ENCODE measurements at regions not wholly inside any gene's neighbourhood (a gene's known extent, or its start where the extent isn't known, plus 50 kb on each side); places are given as distances from the start of the nearest gene placed in this dataset.

DNA sequence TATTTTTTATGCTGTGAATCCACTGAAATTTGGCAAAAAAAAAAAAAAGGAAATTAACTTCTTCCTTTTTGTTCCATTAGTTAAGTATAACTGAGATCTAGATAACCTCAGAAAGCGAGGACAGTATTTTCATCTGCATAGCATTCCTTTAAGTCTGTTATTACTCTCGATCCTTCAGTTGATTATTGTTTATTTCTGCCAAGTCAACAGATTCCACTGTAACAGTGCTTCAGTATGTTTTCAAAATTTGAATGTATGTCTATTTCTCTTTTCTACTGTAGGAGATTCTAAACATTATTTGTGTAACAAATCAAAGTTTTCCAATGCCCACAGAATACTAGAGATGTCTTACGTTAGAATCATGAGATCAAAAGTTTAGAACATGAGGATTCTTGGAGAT, 133.1 kb upstream of the RGPD4 start:
- intact Hi-C loops (cut with micrococcal nuclease) = no loop called here
- H3K4me1 Mint-ChIP-seq (ENCODE audit: insufficient read depth, unreplicated experiment) = no peaks in the 10 kb centered on the region
- POLR2A ChIA-PET = no interaction called here
- DNase-seq (ENCODE audit: unreplicated experiment) = no peak
- no peak overlapping the region for H3K4me3 Mint-ChIP-seq (ENCODE audit: unreplicated experiment)
- H3K9me3 Mint-ChIP-seq (ENCODE audit: unreplicated experiment) = no peaks in the 10 kb centered on the region
- no peaks in the 10 kb centered on the region for H3K27me3 Mint-ChIP-seq (ENCODE audit: insufficient read depth, unreplicated experiment)
- no peak for TF ChIP-seq CTCF (IDR thresholded peaks at IDR 0.05; ENCODE audit: unreplicated experiment)
- CTCF ChIA-PET = no interaction called here
- no TSS peak for BruUV-seq (replicated peaks)
- no peaks in the 10 kb centered on the region for H3K36me3 Mint-ChIP-seq (ENCODE audit: insufficient read depth, unreplicated experiment)
- H3K27ac Mint-ChIP-seq (ENCODE audit: low read depth, unreplicated experiment) = no peak overlapping the region

- BruUV-seq (replicated peaks) = no TSS peak
- H3K27me3 Mint-ChIP-seq (ENCODE audit: insufficient read depth, unreplicated experiment) = no peaks in the 10 kb centered on the region
- H3K4me3 Mint-ChIP-seq (ENCODE audit: unreplicated experiment) = no peak overlapping the region
- H3K36me3 Mint-ChIP-seq (ENCODE audit: insufficient read depth, unreplicated experiment) = no peaks in the 10 kb centered on the region
- POLR2A ChIA-PET = no interaction called here
- no peak overlapping the region for H3K27ac Mint-ChIP-seq (ENCODE audit: low read depth, unreplicated experiment)
- H3K9me3 Mint-ChIP-seq (ENCODE audit: unreplicated experiment) = no peaks in the 10 kb centered on the region
- H3K4me1 Mint-ChIP-seq (ENCODE audit: insufficient read depth, unreplicated experiment) = no peaks in the 10 kb centered on the region
- intact Hi-C loops (cut with micrococcal nuclease) = no loop called here
- DNase-seq (ENCODE audit: unreplicated experiment) = no peak
- CTCF ChIA-PET = no interaction called here
- no peak for TF ChIP-seq CTCF (IDR thresholded peaks at IDR 0.05; ENCODE audit: unreplicated experiment)
These were observed 132.0 kb upstream of the RGPD4 start for GRCh38 chr2:107694667-107695066.

GRCh38 chr2:107697385-107697784, 129.3 kb upstream of the RGPD4 start:
- DNase-seq (ENCODE audit: unreplicated experiment) = no peak
- no peaks in the 10 kb centered on the region for H3K9me3 Mint-ChIP-seq (ENCODE audit: unreplicated experiment)
- H3K27me3 Mint-ChIP-seq (ENCODE audit: insufficient read depth, unreplicated experiment) = no peaks in the 10 kb centered on the region
- no peak for TF ChIP-seq CTCF (IDR thresholded peaks at IDR 0.05; ENCODE audit: unreplicated experiment)
- no TSS peak for BruUV-seq (replicated peaks)
- no peaks in the 10 kb centered on the region for H3K36me3 Mint-ChIP-seq (ENCODE audit: insufficient read depth, unreplicated experiment)
- intact Hi-C loops (cut with micrococcal nuclease) = no loop called here
- ChIA-PET POLR2A (no interaction called here), CTCF (interaction anchor here (0.6 kb wide), 2 partner anchors 137 to 328 kb away, joined by 3 to 4 read pairs; no protein-coding TSS in a partner anchor)
- no peak overlapping the region for H3K27ac Mint-ChIP-seq (ENCODE audit: low read depth, unreplicated experiment)
- H3K4me3 Mint-ChIP-seq (ENCODE audit: unreplicated experiment) = no peak overlapping the region
- no peaks in the 10 kb centered on the region for H3K4me1 Mint-ChIP-seq (ENCODE audit: insufficient read depth, unreplicated experiment)

DNA sequence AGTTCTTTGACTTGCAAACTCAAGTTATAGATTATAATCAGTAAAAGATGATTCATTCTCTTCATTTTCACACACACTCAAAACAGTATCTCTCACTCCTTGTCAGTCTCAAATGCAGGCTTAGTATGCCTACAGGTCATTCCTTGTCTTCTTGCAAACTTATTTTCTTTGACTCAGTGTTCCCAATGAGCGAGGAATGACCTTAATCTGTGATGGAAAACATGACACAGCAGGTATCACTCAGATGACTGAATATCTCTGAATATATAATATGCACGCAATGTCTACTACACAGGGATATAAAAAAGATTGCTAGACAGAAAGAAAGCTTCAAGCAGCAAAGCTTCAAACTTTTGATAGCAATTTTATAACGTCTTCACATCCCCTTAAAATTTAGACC, 127.8 kb upstream of the RGPD4 start:
- ChIA-PET POLR2A (no interaction called here), CTCF (interaction anchor here (0.7 kb wide), 1 partner anchor 676 kb away, joined by 3 read pairs; no protein-coding TSS in a partner anchor)
- DNase-seq (ENCODE audit: unreplicated experiment) = no peak
- intact Hi-C loops (cut with micrococcal nuclease) = no loop called here
- BruUV-seq (replicated peaks) = no TSS peak
- Mint-ChIP-seq H3K4me3 (ENCODE audit: unreplicated experiment) (no peak overlapping the region), H3K4me1 (ENCODE audit: insufficient read depth, unreplicated experiment) (no peaks in the 10 kb centered on the region), H3K36me3 (ENCODE audit: insufficient read depth, unreplicated experiment) (no peaks in the 10 kb centered on the region), H3K27me3 (ENCODE audit: insufficient read depth, unreplicated experiment) (no peaks in the 10 kb centered on the region), H3K9me3 (ENCODE audit: unreplicated experiment) (no peaks in the 10 kb centered on the region), H3K27ac (ENCODE audit: low read depth, unreplicated experiment) (no peak overlapping the region)
- no peak for TF ChIP-seq CTCF (IDR thresholded peaks at IDR 0.05; ENCODE audit: unreplicated experiment)

All from MCF 10A (cell line).